A673 (cell line): ENCODE measurements at regions not wholly inside any gene's neighbourhood (a gene's known extent, or its start where the extent isn't known, plus 50 kb on each side); places are given as distances from the start of the nearest gene placed in this dataset.

Experiments used
- CTCF ChIP-seq: fragments of 300-800, 200-600 bp; sonication (generic); conservative IDR thresholded peaks from 2 replicates; pipeline ENCODE4 v1.5.1; 2017; ENCODE audit warnings: low read depth, mild to moderate bottlenecking, antibody characterized with exemption, low read length, moderate library complexity, mixed read lengths
- EZH2 ChIP-seq: fragments of 200-600 bp; sonication (generic); IDR thresholded peaks from 2 replicates; pipeline ENCODE4 v1.6.1; 2017; ENCODE audit warnings: borderline replicate concordance, low read depth, mild to moderate bottlenecking, mixed read lengths, antibody characterized with exemption, low read length; ENCODE audit not compliant: poor library complexity, severe bottlenecking

- TF ChIP-seq CTCF (peak; percentile 35; the same call in 1 of the 2 replicates), EZH2 (no peak)
Observed at GRCh38 chr6:112781241-112781640, 434.1 kb downstream of the RFPL4B start.
